PC-9 (cell line): ENCODE measurements at regions not wholly inside any gene's neighbourhood (a gene's known extent, or its start where the extent isn't known, plus 50 kb on each side); places are given as distances from the start of the nearest gene placed in this dataset.

Source experiments
- BruUV-seq: library from RNA; stranded (reverse); fragments of 400-500 nt; replicated peaks from 2 replicates; lab custom pipeline; 2021; lab: Mats Ljungman, UMichigan
- CTCF ChIA-PET: fragments of 300-600 bp; sonication (Branson Sonifier 250); formaldehyde crosslinking; loops from one replicate; lab custom pipeline; 2022; ENCODE audit warnings: antibody characterized with exemption; lab: Charles Lee
- POLR2A ChIA-PET: fragments of 300-600 bp; sonication (Branson Sonifier 250); formaldehyde crosslinking; loops from one replicate; lab custom pipeline; 2022; ENCODE audit warnings: antibody characterized with exemption; ENCODE audit not compliant: unreplicated experiment; lab: Charles Lee
- DNase-seq, 2 experiments: peaks; one replicate each; pipeline versions ENCODE4 v3.0.0 to v3.0.0-alpha.2; 2015 to 2022; ENCODE audit warnings: mixed read lengths in 1 of 2
- H2AFZ ChIP-seq: fragments of 200-600 bp; sonication (generic); 2 replicates; pipeline ENCODE4 v1.8.1; 2017; ENCODE audit warnings: antibody characterized with exemption
- H3F3A ChIP-seq: fragments of 200-600 bp; sonication (generic); 2 replicates; pipeline ENCODE4 v1.8.1; 2017; ENCODE audit warnings: antibody characterized with exemption, mild to moderate bottlenecking, low read depth; ENCODE audit not compliant: insufficient read depth
- H3K27ac ChIP-seq: fragments of 200-600 bp; sonication (generic); 2 replicates; pipeline ENCODE4 v1.6.1; 2016; ENCODE audit warnings: mixed run types
- H3K27me3 ChIP-seq: fragments of 200-600 bp; sonication (generic); 2 replicates; pipeline ENCODE4 v1.6.1; 2016; ENCODE audit warnings: low read depth, mixed run types; ENCODE audit not compliant: insufficient read depth
- H3K36me3 ChIP-seq: fragments of 200-600 bp; sonication (generic); 2 replicates; pipeline ENCODE4 v1.6.1; 2016; ENCODE audit warnings: low read depth, mixed run types
- H3K4me1 ChIP-seq: fragments of 200-600 bp; sonication (generic); replicated peaks from 2 replicates; pipeline ENCODE4 v1.6.1; 2016; ENCODE audit warnings: mixed run types; ENCODE audit not compliant: insufficient read depth
- H3K4me2 ChIP-seq: fragments of 200-600 bp; sonication (generic); 2 replicates; pipeline ENCODE4 v1.6.1; 2017; ENCODE audit warnings: mixed run types
- H3K4me3 ChIP-seq: fragments of 200-600 bp; sonication (generic); 2 replicates; pipeline ENCODE4 v1.6.1; 2016; ENCODE audit warnings: mixed run types
- H3K79me2 ChIP-seq: fragments of 200-600 bp; sonication (generic); 2 replicates; pipeline ENCODE4 v1.6.1; 2017; ENCODE audit warnings: low read depth, mixed run types
- H3K9me2 ChIP-seq: fragments of 200-600 bp; sonication (generic); 2 replicates; pipeline ENCODE4 v1.8.1; 2017; ENCODE audit warnings: mild to moderate bottlenecking; ENCODE audit not compliant: insufficient read depth
- H3K9me3 ChIP-seq: fragments of 200-600 bp; sonication (generic); 2 replicates; pipeline ENCODE4 v1.8.1; 2016; ENCODE audit warnings: low read depth; ENCODE audit not compliant: insufficient read depth
- H4K20me1 ChIP-seq: fragments of 200-600 bp; sonication (generic); 2 replicates; pipeline ENCODE4 v1.8.1; 2017; ENCODE audit not compliant: insufficient read depth
- EZH2 ChIP-seq: fragments of 200-600 bp; sonication (generic); IDR thresholded peaks from 2 replicates; pipeline ENCODE4 v1.8.0; 2017; ENCODE audit warnings: antibody characterized with exemption, low read depth
- intact Hi-C: fragments of 100-400 bp; cut with micrococcal nuclease; formaldehyde crosslinking; loops from one replicate; pipeline ENCODE4 v1.10.0; 2022; ENCODE audit not compliant: unreplicated experiment
- TF ChIP-seq, protein P1 (sequence below): fragments of 200-600 bp; sonication (generic); conservative IDR thresholded peaks from 2 replicates; pipeline ENCODE4 v1.6.1; 2017; ENCODE audit warnings: mixed run types, antibody characterized with exemption, mild to moderate bottlenecking, moderate library complexity

DNA sequence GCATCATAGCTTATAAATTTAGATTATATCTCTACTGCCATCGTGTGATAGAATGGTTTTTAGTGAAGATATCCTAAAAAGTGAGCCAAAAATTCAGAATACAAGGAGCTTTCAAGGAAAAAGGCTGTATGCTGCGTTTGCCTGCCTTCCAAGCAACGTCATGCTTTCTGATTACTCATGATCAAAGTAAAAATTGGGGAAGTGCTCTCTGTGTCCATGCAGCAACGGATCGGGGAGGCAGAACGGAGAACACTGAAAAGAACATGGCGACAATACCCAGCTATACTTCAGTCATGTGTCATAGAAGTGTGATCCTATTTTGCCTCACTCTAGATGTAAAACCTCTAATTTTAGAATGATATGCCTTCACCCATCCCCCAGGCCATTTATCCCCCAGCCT is 185.7 kb downstream of the SUCLG1 start:
- H3F3A ChIP-seq = no peaks in the 10 kb centered on the region
- H3K4me3 ChIP-seq = no peak overlapping the region
- CTCF ChIA-PET = no interaction called here
- H3K36me3 ChIP-seq = no peaks in the 10 kb centered on the region
- POLR2A ChIA-PET = no interaction called here
- H3K9me3 ChIP-seq = no peaks in the 10 kb centered on the region
- no peaks in the 10 kb centered on the region for H3K79me2 ChIP-seq
- H2AFZ ChIP-seq = no peak overlapping the region
- H3K27ac ChIP-seq = no peak overlapping the region
- no peak for DNase-seq
- intact Hi-C loops = no loop called here
- no peaks in the 10 kb centered on the region for H3K4me1 ChIP-seq
- H3K9me2 ChIP-seq = no peaks in the 10 kb centered on the region
- TF ChIP-seq, protein P1, sequence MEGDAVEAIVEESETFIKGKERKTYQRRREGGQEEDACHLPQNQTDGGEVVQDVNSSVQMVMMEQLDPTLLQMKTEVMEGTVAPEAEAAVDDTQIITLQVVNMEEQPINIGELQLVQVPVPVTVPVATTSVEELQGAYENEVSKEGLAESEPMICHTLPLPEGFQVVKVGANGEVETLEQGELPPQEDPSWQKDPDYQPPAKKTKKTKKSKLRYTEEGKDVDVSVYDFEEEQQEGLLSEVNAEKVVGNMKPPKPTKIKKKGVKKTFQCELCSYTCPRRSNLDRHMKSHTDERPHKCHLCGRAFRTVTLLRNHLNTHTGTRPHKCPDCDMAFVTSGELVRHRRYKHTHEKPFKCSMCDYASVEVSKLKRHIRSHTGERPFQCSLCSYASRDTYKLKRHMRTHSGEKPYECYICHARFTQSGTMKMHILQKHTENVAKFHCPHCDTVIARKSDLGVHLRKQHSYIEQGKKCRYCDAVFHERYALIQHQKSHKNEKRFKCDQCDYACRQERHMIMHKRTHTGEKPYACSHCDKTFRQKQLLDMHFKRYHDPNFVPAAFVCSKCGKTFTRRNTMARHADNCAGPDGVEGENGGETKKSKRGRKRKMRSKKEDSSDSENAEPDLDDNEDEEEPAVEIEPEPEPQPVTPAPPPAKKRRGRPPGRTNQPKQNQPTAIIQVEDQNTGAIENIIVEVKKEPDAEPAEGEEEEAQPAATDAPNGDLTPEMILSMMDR = no peak
- no peak for TF ChIP-seq EZH2
- H4K20me1 ChIP-seq = no peaks in the 10 kb centered on the region
- H3K4me2 ChIP-seq = no peak overlapping the region
- no TSS peak for BruUV-seq
- H3K27me3 ChIP-seq = peaks cover 4% of the 10 kb centered on the region; the same call in 1 of the 2 replicates

DNA sequence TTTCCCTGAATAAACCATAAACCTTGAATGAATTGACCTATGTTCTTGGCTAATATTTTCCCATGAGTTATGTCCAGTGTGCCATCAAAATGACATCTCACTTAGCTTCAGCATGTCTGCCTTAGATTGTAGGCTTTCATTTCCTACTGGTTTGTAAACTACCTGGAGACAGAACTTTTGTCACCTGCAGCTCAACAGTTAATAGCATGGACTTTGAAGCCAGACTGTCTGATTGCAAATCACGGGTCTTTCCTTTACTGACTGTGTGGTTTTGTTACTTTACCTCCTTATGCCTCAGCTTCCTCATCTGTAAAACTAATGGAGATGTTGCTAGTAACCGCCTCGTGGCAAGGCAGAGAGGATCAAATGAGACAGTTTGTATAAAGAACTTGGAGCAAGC is 187.1 kb downstream of the SUCLG1 start:
- H3K79me2 ChIP-seq = no peaks in the 10 kb centered on the region
- TF ChIP-seq, protein P1 = no peak
- TF ChIP-seq EZH2 = no peak
- no peak overlapping the region for H3K4me2 ChIP-seq
- no peaks in the 10 kb centered on the region for H3F3A ChIP-seq
- H3K36me3 ChIP-seq = no peaks in the 10 kb centered on the region
- no peaks in the 10 kb centered on the region for H4K20me1 ChIP-seq
- no peaks in the 10 kb centered on the region for H3K4me1 ChIP-seq
- no peaks in the 10 kb centered on the region for H3K9me2 ChIP-seq
- ChIA-PET CTCF (no interaction called here), POLR2A (no interaction called here)
- peaks cover 4% of the 10 kb centered on the region; the same call in 1 of the 2 replicates for H3K27me3 ChIP-seq
- no peak overlapping the region for H3K27ac ChIP-seq
- H2AFZ ChIP-seq = no peak overlapping the region
- H3K4me3 ChIP-seq = no peak overlapping the region
- DNase-seq = no peak
- H3K9me3 ChIP-seq = no peaks in the 10 kb centered on the region
- intact Hi-C loops = no loop called here
- no TSS peak for BruUV-seq

DNA sequence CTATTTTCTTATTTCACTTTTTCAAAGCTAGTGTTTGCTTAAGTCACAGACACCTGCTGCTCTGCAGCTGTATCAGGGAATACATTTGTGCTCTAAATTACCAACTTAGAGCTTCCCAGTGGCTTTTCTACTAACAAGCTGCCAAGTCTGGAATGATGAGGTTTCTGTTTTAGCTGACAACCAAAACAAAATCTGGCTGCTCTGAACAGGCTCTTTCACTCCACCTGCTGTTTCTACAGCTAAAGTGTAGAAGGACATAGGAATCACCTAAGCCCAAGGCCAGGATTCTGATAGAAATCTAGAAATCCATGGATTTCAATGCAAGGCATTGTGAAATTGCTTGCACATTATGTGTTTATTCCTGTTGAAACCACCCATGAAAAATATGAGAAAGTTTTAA is 201.2 kb downstream of the SUCLG1 start:
- CTCF ChIA-PET = no interaction called here

More for the DNA sequence above, 201.2 kb downstream of the SUCLG1 start:
- H3F3A ChIP-seq = no peaks in the 10 kb centered on the region
- no peaks in the 10 kb centered on the region for H3K36me3 ChIP-seq
- no peaks in the 10 kb centered on the region for H3K4me1 ChIP-seq
- no peaks in the 10 kb centered on the region for H3K79me2 ChIP-seq
- POLR2A ChIA-PET = no interaction called here
- H3K4me3 ChIP-seq = no peak overlapping the region
- TF ChIP-seq, protein P1 = no peak
- no peak for TF ChIP-seq EZH2
- H3K9me2 ChIP-seq = no peaks in the 10 kb centered on the region
- BruUV-seq = no TSS peak
- H3K9me3 ChIP-seq = no peaks in the 10 kb centered on the region
- no peak overlapping the region for H2AFZ ChIP-seq
- H3K27me3 ChIP-seq = peaks cover 10% of the 10 kb centered on the region
- no peak for DNase-seq
- no peak overlapping the region for H3K4me2 ChIP-seq
- no peaks in the 10 kb centered on the region for H4K20me1 ChIP-seq
- no peak overlapping the region for H3K27ac ChIP-seq
- intact Hi-C loops = no loop called here
